OCI-LY7 (cell line): ENCODE measurements at regions not wholly inside any gene's neighbourhood (a gene's known extent, or its start where the extent isn't known, plus 50 kb on each side); places are given as distances from the start of the nearest gene placed in this dataset.

ENCODE experiments used
- CTCF ChIP-seq: fragments of 200-600 bp; sonication (generic); conservative IDR thresholded peaks from 2 replicates; pipeline ENCODE4 v1.5.1; 2014; ENCODE audit warnings: mild to moderate bottlenecking, antibody characterized with exemption, low read length, moderate library complexity, mixed read lengths
- EZH2phosphoT487 ChIP-seq: fragments of 200-600 bp; sonication (generic); IDR thresholded peaks from 2 replicates; pipeline ENCODE4 v1.6.1; 2018; ENCODE audit warnings: low read depth, borderline replicate concordance, mild to moderate bottlenecking, mixed run types, antibody characterized with exemption, low read length, moderate library complexity, mixed read lengths

- no peak for TF ChIP-seq CTCF
- no peak for TF ChIP-seq EZH2phosphoT487
These were observed 58.5 kb upstream of the IVNS1ABP start for GRCh38 chr1:185375583-185375982.
